Ovary (tissue), 7 donors: ENCODE measurements at regions not wholly inside any gene's neighbourhood (a gene's known extent, or its start where the extent isn't known, plus 50 kb on each side); places are given as distances from the start of the nearest gene placed in this dataset.

Experiments used
- DNase-seq, 5 donors: peaks; one replicate each; pipeline ENCODE4 v3.0.0-alpha.2; 2019 to 2020
- H3K27ac ChIP-seq, 2 donors: fragments of 200-600 bp; one replicate each; pipeline versions ENCODE4 v1.5.1 to v1.8.0; 2019 to 2022
- H3K27me3 ChIP-seq: fragments of 200-600 bp; one replicate; pipeline ENCODE4 v1.8.0; 2022
- H3K36me3 ChIP-seq: fragments of 200-600 bp; sonication (generic); one replicate; pipeline ENCODE4 v1.5.1; 2019
- H3K4me1 ChIP-seq: one replicate; pipeline ENCODE4 v1.8.1; 2013; ENCODE audit warnings: mild to moderate bottlenecking, moderate library complexity; ENCODE audit not compliant: insufficient read depth
- H3K4me3 ChIP-seq: fragments of 200-600 bp; sonication (generic); one replicate; pipeline ENCODE4 v1.5.1; 2017
- H3K9me3 ChIP-seq, 2 donors: fragments of 200-600 bp in 1 of 2; sonication (generic) in 1 of 2; one replicate each; pipeline versions ENCODE4 v1.5.1 to v1.8.1; 2013 to 2019; ENCODE audit warnings: mild to moderate bottlenecking in 1 of 2, moderate library complexity in 1 of 2
- CTCF ChIP-seq, 3 donors: fragments of 450-650 bp in 2 of 3; fragments of 200-600 bp in 1 of 3; IDR thresholded peaks; one replicate each; pipeline versions ENCODE4 v1.5.1 to v1.8.0; 2016 to 2022; ENCODE audit warnings: antibody characterized with exemption in 3 of 3, mild to moderate bottlenecking in 1 of 3
- EP300 ChIP-seq: sonication (generic); formaldehyde crosslinking; IDR thresholded peaks from one replicate; pipeline ENCODE4 v1.6.1; 2017; ENCODE audit warnings: antibody characterized with exemption
- POLR2A ChIP-seq: fragments of 450-650 bp; IDR thresholded peaks from one replicate; pipeline ENCODE4 v1.6.1; 2017; ENCODE audit warnings: antibody characterized with exemption, mild to moderate bottlenecking, moderate library complexity
- WGBS, 3 donors: extraction: QIAGEN DNeasy Blood & Tissue Kit in 1 of 3; methylation state at CpG; one replicate each; pipeline versions ENCODE4 v1.1.5 to v1.1.7; 2013 to 2017; 5-methylcytosine and 5-hydroxymethylcytosine counted together
- intact Hi-C, 4 donors: fragments of 100-400 bp; cut with DNase I; formaldehyde crosslinking; loops; one replicate each; pipeline versions ENCODE4 v1.11.0 to v1.15.1; 2022 to 2023
- donor health status: DM: no; HTN: no; CAD: no; lungs with moderate emphysema.
- donor health status: DM: no; HTN: no; CAD: no.
- donor health status: Bipolar disorder and iron deficiency.
- donor health status: DM: no; HTN: no; CAD: no.
- donor health status: DM: yes; HTN: yes; CAD: no.

- Histone ChIP-seq H3K4me3 (no peak overlapping the region), H3K9me3 (no peaks in the 10 kb centered on the region), H3K4me1 (no peaks in the 10 kb centered on the region), H3K27ac (no peak overlapping the region), H3K36me3 (no peaks in the 10 kb centered on the region), H3K27me3 (no peaks in the 10 kb centered on the region)
- TF ChIP-seq POLR2A, result no peak
- peak; percentile 47 to 86 (median 68) for TF ChIP-seq CTCF (IDR thresholded peaks at IDR 0.05)
- no peak for TF ChIP-seq EP300
- WGBS, 3 donors, result 17 to 18% (median 18%) methylated on average over 13 of the region's 13 CpGs
- intact Hi-C loops, result loop anchor here in 3 of 4 donors (5.0 kb wide), 1 partner anchor 356 kb away; no protein-coding TSS in a partner anchor
- peak; percentile 64 to 82 (median 80) for DNase-seq
Measured at GRCh38 chr5:38193015-38193581, 65.3 kb upstream of the EGFLAM start.

DNA sequence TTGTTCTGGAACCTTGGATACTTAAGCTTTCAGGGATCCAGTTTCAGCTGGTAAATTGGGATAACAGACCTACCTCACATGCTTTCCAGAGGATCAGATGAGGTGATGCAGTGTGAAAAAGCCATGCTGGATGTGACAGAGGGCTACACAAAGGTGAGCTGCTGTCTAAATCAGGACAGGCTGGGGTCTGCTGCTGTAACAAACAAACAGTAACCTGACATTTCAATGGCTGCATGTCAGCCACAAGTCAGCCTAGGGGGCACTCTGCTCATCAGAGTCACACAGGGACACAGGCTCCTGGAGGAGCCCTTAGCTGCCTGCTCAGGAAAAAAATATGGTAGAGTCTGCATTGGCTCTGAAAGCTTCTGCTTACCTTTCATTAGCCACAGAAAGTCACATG lies 66.7 kb upstream of the EGFLAM start:
- Histone ChIP-seq H3K27ac (no peak overlapping the region), H3K9me3 (no peaks in the 10 kb centered on the region), H3K27me3 (no peaks in the 10 kb centered on the region), H3K36me3 (no peaks in the 10 kb centered on the region), H3K4me3 (no peak overlapping the region), H3K4me1 (no peaks in the 10 kb centered on the region)
- intact Hi-C loops, result loop anchor here in 3 of 4 donors (5.0 kb wide), 1 partner anchor 354 kb away; no protein-coding TSS in a partner anchor
- no peak for DNase-seq
- TF ChIP-seq CTCF (IDR thresholded peaks at IDR 0.05), result no peak
- TF ChIP-seq POLR2A, result no peak
- no peak for TF ChIP-seq EP300

DNA sequence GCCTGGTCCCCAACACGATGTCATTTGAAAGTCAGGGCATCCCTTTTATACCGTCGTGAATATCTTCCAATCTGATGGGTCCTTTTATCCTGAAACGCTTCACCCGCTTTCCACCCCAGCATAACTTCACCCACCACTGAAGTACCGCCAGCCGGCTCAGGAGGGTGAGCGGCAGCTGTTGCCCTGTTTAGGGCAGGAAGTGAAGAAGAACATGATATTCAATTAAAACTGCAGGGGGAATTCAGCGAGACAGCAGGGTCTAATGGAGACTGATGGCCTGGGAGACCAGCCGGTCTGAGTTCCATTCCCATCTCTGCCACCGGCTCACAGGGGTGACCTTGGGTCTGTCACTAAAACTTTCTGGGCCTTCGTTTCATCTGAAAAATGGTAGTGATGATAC lies 68.2 kb upstream of the EGFLAM start:
- Histone ChIP-seq H3K36me3 (no peaks in the 10 kb centered on the region), H3K27ac (no peak overlapping the region), H3K4me1 (no peaks in the 10 kb centered on the region), H3K27me3 (no peaks in the 10 kb centered on the region), H3K9me3 (no peaks in the 10 kb centered on the region), H3K4me3 (no peak overlapping the region)
- TF ChIP-seq CTCF (IDR thresholded peaks at IDR 0.05) (no peak), EP300 (no peak), POLR2A (no peak)
- DNase-seq, result no peak
- intact Hi-C loops, result loop anchor here in 3 of 4 donors (5.0 kb wide), 1 partner anchor 353 kb away; no protein-coding TSS in a partner anchor
- 94 to 95% (median 94%) methylated on average over 12 of the region's 12 CpGs for WGBS, 3 donors

DNA sequence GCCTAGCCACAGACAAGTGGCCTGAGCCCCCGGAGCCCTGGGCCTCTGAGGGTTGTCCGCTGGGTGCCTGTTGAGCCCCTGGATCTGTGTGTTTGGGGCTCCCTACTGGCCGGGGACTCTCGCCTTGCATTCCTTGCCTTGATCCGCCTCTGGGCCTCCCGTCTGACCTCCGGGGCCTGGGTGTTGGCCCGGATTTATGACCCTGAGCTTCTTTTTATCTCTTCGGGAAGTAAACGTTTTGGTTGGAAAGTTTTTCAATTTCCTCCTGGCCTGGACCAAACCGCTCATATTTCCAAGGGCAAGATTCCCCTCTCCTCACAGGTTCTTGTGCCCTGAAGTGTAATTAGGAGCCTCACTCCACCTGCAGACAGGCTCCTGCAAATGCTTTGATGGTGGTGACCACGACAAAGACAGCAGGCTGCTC lies 69.3 kb upstream of the EGFLAM start:
- peak in 2 of 5 donors; percentile 23 to 43 for DNase-seq
- no peaks in the 10 kb centered on the region for H3K36me3 ChIP-seq
- H3K27me3 ChIP-seq, result no peaks in the 10 kb centered on the region
- intact Hi-C loops, result loop anchor here in 1 of 4 donors (10.0 kb wide), 1 partner anchor 174 kb away; no protein-coding TSS in a partner anchor
- TF ChIP-seq EP300 (no peak), POLR2A (no peak), CTCF (IDR thresholded peaks at IDR 0.05) (no peak)
- no peak overlapping the region for H3K27ac ChIP-seq
- H3K4me1 ChIP-seq, result no peaks in the 10 kb centered on the region
- H3K9me3 ChIP-seq, result no peaks in the 10 kb centered on the region
- H3K4me3 ChIP-seq, result no peak overlapping the region
- 21 to 34% (median 28%) methylated on average over 12 of the region's 12 CpGs for WGBS, 3 donors
